ENCODE measurements at regions not wholly inside any gene's neighbourhood (a gene's known extent, or its start where the extent isn't known, plus 50 kb on each side); places are given as distances from the start of the nearest gene placed in this dataset.

- Histone ChIP-seq H3K4me3 (no peak overlapping the region), H3K27ac (peak overlapping the region in 3 of 4 donors; percentile 61 to 80 (median 77)), H3K36me3 (no peaks in the 10 kb centered on the region), H3K27me3 (no peaks in the 10 kb centered on the region), H3K4me1 (peaks cover 22 to 39% of the 10 kb centered on the region in 2 donors), H3K9me3 (no peaks in the 10 kb centered on the region)
- in situ Hi-C loops (cut with MboI; ENCODE audit: low sequenced_read_pairs in 4 of 4) (loop anchor here in 1 of 4 donors (10.0 kb wide), 1 partner anchor 170 kb away; the partner anchor contains the start of gene FAM43A), intact Hi-C loops (cut with DNase I; ENCODE audit: low total_unique reads) (loop anchor here (2.0 kb wide), 1 partner anchor 30 kb away; no protein-coding TSS in a partner anchor)
- TF ChIP-seq, protein P1, sequence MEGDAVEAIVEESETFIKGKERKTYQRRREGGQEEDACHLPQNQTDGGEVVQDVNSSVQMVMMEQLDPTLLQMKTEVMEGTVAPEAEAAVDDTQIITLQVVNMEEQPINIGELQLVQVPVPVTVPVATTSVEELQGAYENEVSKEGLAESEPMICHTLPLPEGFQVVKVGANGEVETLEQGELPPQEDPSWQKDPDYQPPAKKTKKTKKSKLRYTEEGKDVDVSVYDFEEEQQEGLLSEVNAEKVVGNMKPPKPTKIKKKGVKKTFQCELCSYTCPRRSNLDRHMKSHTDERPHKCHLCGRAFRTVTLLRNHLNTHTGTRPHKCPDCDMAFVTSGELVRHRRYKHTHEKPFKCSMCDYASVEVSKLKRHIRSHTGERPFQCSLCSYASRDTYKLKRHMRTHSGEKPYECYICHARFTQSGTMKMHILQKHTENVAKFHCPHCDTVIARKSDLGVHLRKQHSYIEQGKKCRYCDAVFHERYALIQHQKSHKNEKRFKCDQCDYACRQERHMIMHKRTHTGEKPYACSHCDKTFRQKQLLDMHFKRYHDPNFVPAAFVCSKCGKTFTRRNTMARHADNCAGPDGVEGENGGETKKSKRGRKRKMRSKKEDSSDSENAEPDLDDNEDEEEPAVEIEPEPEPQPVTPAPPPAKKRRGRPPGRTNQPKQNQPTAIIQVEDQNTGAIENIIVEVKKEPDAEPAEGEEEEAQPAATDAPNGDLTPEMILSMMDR (IDR thresholded peaks at IDR 0.05 in 4 of 5, conservative IDR thresholded peaks at IDR 0.05 in 1 of 5): no peak
- TF ChIP-seq POLR2A (IDR thresholded peaks at IDR 0.05): no peak
- ATAC-seq: no peak
- DNase-seq: no peak
Measured at GRCh38 chr3:194854659-194855390, 169.1 kb downstream of the FAM43A start.

DNA sequence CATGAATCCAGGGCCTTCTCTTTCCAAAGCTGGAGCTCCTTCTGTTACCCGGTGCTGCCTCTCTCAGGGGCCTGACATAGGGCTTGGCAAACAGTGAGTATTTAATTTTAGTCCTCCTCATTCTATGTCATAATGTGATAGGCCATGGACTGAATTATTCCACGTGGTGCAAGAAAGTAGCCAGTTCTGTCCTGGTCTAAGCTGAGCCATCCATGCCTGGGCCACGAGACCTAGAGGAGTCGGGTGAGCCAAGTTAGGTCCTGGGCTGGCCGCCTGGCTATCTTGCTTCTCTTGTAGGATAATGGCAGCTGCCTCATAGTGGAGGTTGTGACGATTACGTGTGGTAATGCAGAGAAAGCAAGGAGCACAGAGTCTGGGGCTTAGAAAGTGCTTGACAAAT lies 170.6 kb downstream of the FAM43A start:
- DNase-seq: peak; percentile 76 to 80
- TF ChIP-seq, protein P1 (IDR thresholded peaks at IDR 0.05 in 4 of 5, conservative IDR thresholded peaks at IDR 0.05 in 1 of 5): no peak
- TF ChIP-seq POLR2A (IDR thresholded peaks at IDR 0.05): no peak
- ATAC-seq: peak; percentile 91 to 95
- no peaks in the 10 kb centered on the region for H3K36me3 ChIP-seq
- no peak overlapping the region for H3K4me3 ChIP-seq
- in situ Hi-C loops (cut with MboI; ENCODE audit: low sequenced_read_pairs in 4 of 4): loop anchor here in 1 of 4 donors (10.0 kb wide), 1 partner anchor 171 kb away; the partner anchor contains the start of gene FAM43A
- peaks cover 22 to 39% of the 10 kb centered on the region in 2 donors for H3K4me1 ChIP-seq
- no peaks in the 10 kb centered on the region for H3K27me3 ChIP-seq
- peak overlapping the region; percentile 61 to 80 (median 70) for H3K27ac ChIP-seq
- no peaks in the 10 kb centered on the region for H3K9me3 ChIP-seq
- intact Hi-C loops (cut with DNase I; ENCODE audit: low total_unique reads): loop anchor here (2.0 kb wide), 1 partner anchor 171 kb away; the partner anchor contains the start of gene FAM43A

GRCh38 chr3:194857469-194858113 lies 171.9 kb downstream of the FAM43A start:
- intact Hi-C loops (cut with DNase I; ENCODE audit: low total_unique reads) (loop anchor here (2.0 kb wide), 1 partner anchor 173 kb away; the partner anchor contains the start of gene FAM43A), in situ Hi-C loops (cut with MboI; ENCODE audit: low sequenced_read_pairs in 4 of 4) (loop anchor here in 1 of 4 donors (10.0 kb wide), 1 partner anchor 173 kb away; the partner anchor contains the start of gene FAM43A)
- Histone ChIP-seq H3K4me1 (peaks cover 18 to 32% of the 10 kb centered on the region in 2 donors), H3K9me3 (no peaks in the 10 kb centered on the region), H3K36me3 (no peaks in the 10 kb centered on the region), H3K27ac (no peak overlapping the region), H3K4me3 (no peak overlapping the region), H3K27me3 (no peaks in the 10 kb centered on the region)
- no peak for ATAC-seq
- TF ChIP-seq, protein P1 (IDR thresholded peaks at IDR 0.05 in 4 of 5, conservative IDR thresholded peaks at IDR 0.05 in 1 of 5): no peak
- no peak for TF ChIP-seq POLR2A (IDR thresholded peaks at IDR 0.05)
- DNase-seq: no peak

DNA sequence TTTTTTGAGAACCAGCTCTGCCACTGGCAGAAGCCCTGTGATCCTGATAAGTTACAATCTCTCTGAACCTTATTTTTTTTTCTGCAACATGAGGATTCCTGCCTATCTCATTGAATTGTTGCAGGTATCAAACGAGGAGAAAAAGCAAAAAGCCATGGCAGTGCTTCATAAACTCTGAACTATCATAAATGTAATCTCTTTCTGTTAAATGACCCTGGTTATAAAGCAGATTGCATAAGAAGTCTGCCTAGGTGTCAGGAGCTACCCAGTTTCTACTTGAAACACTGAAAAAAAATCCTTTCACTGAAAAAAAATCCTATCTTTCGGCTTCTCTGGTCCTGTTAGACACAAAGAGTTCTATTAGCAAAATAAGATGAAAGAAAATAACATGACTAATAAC lies 172.7 kb downstream of the FAM43A start:
- no peak for DNase-seq
- no peaks in the 10 kb centered on the region for H3K9me3 ChIP-seq
- H3K36me3 ChIP-seq: no peaks in the 10 kb centered on the region
- ATAC-seq: no peak
- in situ Hi-C loops (cut with MboI; ENCODE audit: low sequenced_read_pairs in 4 of 4) (loop anchor here in 1 of 4 donors (10.0 kb wide), 1 partner anchor 174 kb away; the partner anchor contains the start of gene FAM43A), intact Hi-C loops (cut with DNase I; ENCODE audit: low total_unique reads) (no loop called here)
- no peak for TF ChIP-seq POLR2A (IDR thresholded peaks at IDR 0.05)
- TF ChIP-seq, protein P1 (IDR thresholded peaks at IDR 0.05 in 4 of 5, conservative IDR thresholded peaks at IDR 0.05 in 1 of 5): no peak
- no peak overlapping the region for H3K27ac ChIP-seq
- H3K27me3 ChIP-seq: no peaks in the 10 kb centered on the region
- peaks cover 10 to 24% of the 10 kb centered on the region in 2 donors for H3K4me1 ChIP-seq
- no peak overlapping the region for H3K4me3 ChIP-seq

Measured in gastrocnemius medialis (tissue), 4 donors.